OCI-LY7 (cell line): ENCODE measurements at regions not wholly inside any gene's neighbourhood (a gene's known extent, or its start where the extent isn't known, plus 50 kb on each side); places are given as distances from the start of the nearest gene placed in this dataset.

Experiments
- CTCF ChIP-seq: fragments of 200-600 bp; sonication (generic); conservative IDR thresholded peaks from 2 replicates; pipeline ENCODE4 v1.5.1; 2014; ENCODE audit warnings: mild to moderate bottlenecking, antibody characterized with exemption, low read length, moderate library complexity, mixed read lengths
- EZH2phosphoT487 ChIP-seq: fragments of 200-600 bp; sonication (generic); IDR thresholded peaks from 2 replicates; pipeline ENCODE4 v1.6.1; 2018; ENCODE audit warnings: low read depth, borderline replicate concordance, mild to moderate bottlenecking, mixed run types, antibody characterized with exemption, low read length, moderate library complexity, mixed read lengths

GRCh38 chr13:21879263-21879914 lies 208.5 kb downstream of the FGF9 start:
- TF ChIP-seq CTCF (no peak), EZH2phosphoT487 (no peak)
